ENCODE measurements at regions not wholly inside any gene's neighbourhood (a gene's known extent, or its start where the extent isn't known, plus 50 kb on each side); places are given as distances from the start of the nearest gene placed in this dataset.
A peak's percentile ranks its signal among the peaks of the same experiment; 100 is the strongest.

DNA sequence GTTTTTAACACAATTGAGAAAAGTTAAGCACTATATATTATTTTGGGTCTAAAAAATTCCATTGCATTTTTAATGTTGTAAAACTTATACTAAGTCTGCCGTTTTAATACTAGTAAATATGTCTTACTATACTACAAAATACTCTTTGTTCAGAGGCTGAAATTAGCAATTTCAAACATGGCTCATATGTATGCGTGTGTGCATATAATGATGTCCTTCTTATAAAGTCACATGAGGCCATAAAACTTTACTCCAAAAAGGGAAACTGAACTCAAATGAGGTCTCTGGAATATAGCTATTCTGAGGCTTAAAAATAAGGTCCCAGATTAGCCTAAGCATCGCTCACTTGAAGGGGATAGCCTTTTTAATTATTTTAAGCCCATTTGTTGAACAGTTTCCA lies 224.0 kb downstream of the MYLK4 start:
- ATAC-seq (no peak), DNase-seq (no peak)
- no peak overlapping the region for H3K4me3 Mint-ChIP-seq
- peaks cover 3% of the 10 kb centered on the region for H3K36me3 Mint-ChIP-seq (ENCODE audit: low read depth)
- ChIA-PET POLR2A (no interaction called here), CTCF (interaction anchor here (0.6 to 1.1 kb wide), 3 partner anchors 27 to 108 kb away, joined by 3 read pairs; no protein-coding TSS in a partner anchor)
- H3K27me3 Mint-ChIP-seq = peaks cover 36% of the 10 kb centered on the region
- H3K9me3 Mint-ChIP-seq = peaks cover 11% of the 10 kb centered on the region
- H3K4me1 Mint-ChIP-seq (ENCODE audit: low read depth) = peaks cover 9% of the 10 kb centered on the region
- TF ChIP-seq, protein P1, sequence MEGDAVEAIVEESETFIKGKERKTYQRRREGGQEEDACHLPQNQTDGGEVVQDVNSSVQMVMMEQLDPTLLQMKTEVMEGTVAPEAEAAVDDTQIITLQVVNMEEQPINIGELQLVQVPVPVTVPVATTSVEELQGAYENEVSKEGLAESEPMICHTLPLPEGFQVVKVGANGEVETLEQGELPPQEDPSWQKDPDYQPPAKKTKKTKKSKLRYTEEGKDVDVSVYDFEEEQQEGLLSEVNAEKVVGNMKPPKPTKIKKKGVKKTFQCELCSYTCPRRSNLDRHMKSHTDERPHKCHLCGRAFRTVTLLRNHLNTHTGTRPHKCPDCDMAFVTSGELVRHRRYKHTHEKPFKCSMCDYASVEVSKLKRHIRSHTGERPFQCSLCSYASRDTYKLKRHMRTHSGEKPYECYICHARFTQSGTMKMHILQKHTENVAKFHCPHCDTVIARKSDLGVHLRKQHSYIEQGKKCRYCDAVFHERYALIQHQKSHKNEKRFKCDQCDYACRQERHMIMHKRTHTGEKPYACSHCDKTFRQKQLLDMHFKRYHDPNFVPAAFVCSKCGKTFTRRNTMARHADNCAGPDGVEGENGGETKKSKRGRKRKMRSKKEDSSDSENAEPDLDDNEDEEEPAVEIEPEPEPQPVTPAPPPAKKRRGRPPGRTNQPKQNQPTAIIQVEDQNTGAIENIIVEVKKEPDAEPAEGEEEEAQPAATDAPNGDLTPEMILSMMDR (IDR thresholded peaks at IDR 0.05) = no peak
- intact Hi-C loops (cut with micrococcal nuclease) = no loop called here
- no peak overlapping the region for H3K27ac Mint-ChIP-seq

GRCh38 chr6:2524090-2524489 lies 226.6 kb downstream of the MYLK4 start:
- ATAC-seq (no peak), DNase-seq (peak; percentile 15)
- H3K4me3 Mint-ChIP-seq = no peak overlapping the region
- H3K27ac Mint-ChIP-seq = no peak overlapping the region
- H3K36me3 Mint-ChIP-seq (ENCODE audit: low read depth) = peaks cover 3% of the 10 kb centered on the region
- H3K9me3 Mint-ChIP-seq = peaks cover 16% of the 10 kb centered on the region
- TF ChIP-seq, protein P1 (IDR thresholded peaks at IDR 0.05) = peak; percentile 32
- peaks cover 36% of the 10 kb centered on the region for H3K27me3 Mint-ChIP-seq
- intact Hi-C loops (cut with micrococcal nuclease) = no loop called here
- ChIA-PET CTCF (interaction anchor here (0.8 to 1.7 kb wide), 5 partner anchors 19 to 110 kb away, joined by 3 to 9 read pairs (median 4); no protein-coding TSS in a partner anchor), POLR2A (no interaction called here)
- H3K4me1 Mint-ChIP-seq (ENCODE audit: low read depth) = peaks cover 9% of the 10 kb centered on the region

DNA sequence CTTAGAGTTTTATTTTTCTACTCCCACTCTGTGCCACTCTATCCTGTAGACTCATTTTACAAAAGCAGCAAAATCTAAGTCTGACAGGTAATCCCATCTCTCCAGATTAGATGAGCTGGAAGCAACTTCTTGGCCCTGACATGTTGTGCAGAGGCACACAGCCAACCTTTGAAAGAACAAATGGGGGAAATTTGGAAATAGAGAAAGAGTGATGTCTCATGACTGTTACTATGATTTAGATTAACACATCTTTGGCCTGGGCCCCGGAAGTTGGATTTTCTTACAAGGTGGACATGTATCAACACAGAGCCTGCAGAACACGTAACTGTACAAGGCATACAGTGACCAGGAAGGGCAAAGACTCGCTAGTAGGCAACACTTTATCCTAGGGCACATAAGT lies 227.7 kb downstream of the MYLK4 start:
- ChIA-PET POLR2A (no interaction called here), CTCF (interaction anchor here (0.9 to 1.7 kb wide), 3 partner anchors 12 to 111 kb away, joined by 3 to 9 read pairs (median 4); no protein-coding TSS in a partner anchor)
- H3K9me3 Mint-ChIP-seq = peaks cover 16% of the 10 kb centered on the region
- DNase-seq (no peak), ATAC-seq (no peak)
- intact Hi-C loops (cut with micrococcal nuclease) = no loop called here
- no peak overlapping the region for H3K27ac Mint-ChIP-seq
- H3K27me3 Mint-ChIP-seq = peaks cover 30% of the 10 kb centered on the region
- no peak overlapping the region for H3K4me3 Mint-ChIP-seq
- peaks cover 3% of the 10 kb centered on the region for H3K36me3 Mint-ChIP-seq (ENCODE audit: low read depth)
- peaks cover 9% of the 10 kb centered on the region for H3K4me1 Mint-ChIP-seq (ENCODE audit: low read depth)
- TF ChIP-seq, protein P1 (IDR thresholded peaks at IDR 0.05) = no peak

- peaks cover 27% of the 10 kb centered on the region for H3K27me3 Mint-ChIP-seq
- no peak overlapping the region for H3K27ac Mint-ChIP-seq
- DNase-seq (no peak), ATAC-seq (no peak)
- ChIA-PET CTCF (interaction anchor here (0.9 kb wide), 1 partner anchor 12 kb away, joined by 3 read pairs; no protein-coding TSS in a partner anchor), POLR2A (no interaction called here)
- peaks cover 3% of the 10 kb centered on the region for H3K36me3 Mint-ChIP-seq (ENCODE audit: low read depth)
- intact Hi-C loops (cut with micrococcal nuclease) = no loop called here
- peaks cover 16% of the 10 kb centered on the region for H3K9me3 Mint-ChIP-seq
- H3K4me1 Mint-ChIP-seq (ENCODE audit: low read depth) = peaks cover 9% of the 10 kb centered on the region
- TF ChIP-seq, protein P1 (IDR thresholded peaks at IDR 0.05) = no peak
- H3K4me3 Mint-ChIP-seq = no peak overlapping the region
Observed at GRCh38 chr6:2522521-2522920, 228.2 kb downstream of the MYLK4 start.

GRCh38 chr6:2517855-2518473 lies 232.8 kb downstream of the MYLK4 start:
- no peak overlapping the region for H3K4me3 Mint-ChIP-seq
- no peak for DNase-seq
- intact Hi-C loops (cut with micrococcal nuclease) = no loop called here
- no peak overlapping the region for H3K27ac Mint-ChIP-seq
- no peaks in the 10 kb centered on the region for H3K36me3 Mint-ChIP-seq (ENCODE audit: low read depth)
- POLR2A ChIA-PET = no interaction called here
- H3K9me3 Mint-ChIP-seq = peaks cover 5% of the 10 kb centered on the region
- peaks cover 14% of the 10 kb centered on the region for H3K27me3 Mint-ChIP-seq
- ATAC-seq = no peak
- TF ChIP-seq, protein P1 (IDR thresholded peaks at IDR 0.05) = no peak
- H3K4me1 Mint-ChIP-seq (ENCODE audit: low read depth) = peaks cover 9% of the 10 kb centered on the region
- CTCF ChIA-PET = no interaction called here

Measured in activated CD8-positive, alpha-beta T cell treated with anti-CD3 and anti-CD28 coated beads for 36 hours (primary cell).